Glutamatergic neuron (in vitro differentiated cells): ENCODE measurements at regions not wholly inside any gene's neighbourhood (a gene's known extent, or its start where the extent isn't known, plus 50 kb on each side); places are given as distances from the start of the nearest gene placed in this dataset.

Source experiments
- DNase-seq: peaks from one replicate; pipeline ENCODE4 v3.0.0; 2022
- H3K27ac Mint-ChIP-seq: one replicate; pipeline ENCODE4 v1.8.0; 2020; ENCODE audit warnings: mild to moderate bottlenecking, mixed read lengths, inconsistent platforms; ENCODE audit not compliant: unreplicated experiment
- H3K27me3 Mint-ChIP-seq: one replicate; pipeline ENCODE4 v1.8.0; 2020; ENCODE audit warnings: mild to moderate bottlenecking, moderate library complexity, mixed read lengths, inconsistent platforms; ENCODE audit not compliant: unreplicated experiment
- H3K36me3 Mint-ChIP-seq: one replicate; pipeline ENCODE4 v1.8.0; 2020; ENCODE audit warnings: mild to moderate bottlenecking, mixed read lengths, inconsistent platforms; ENCODE audit not compliant: unreplicated experiment
- H3K4me1 Mint-ChIP-seq: one replicate; pipeline ENCODE4 v1.8.0; 2020; ENCODE audit warnings: mild to moderate bottlenecking, low read depth, mixed read lengths, inconsistent platforms; ENCODE audit not compliant: unreplicated experiment
- H3K4me3 Mint-ChIP-seq: one replicate; pipeline ENCODE4 v1.8.0; 2020; ENCODE audit warnings: mild to moderate bottlenecking, mixed read lengths, inconsistent platforms; ENCODE audit not compliant: unreplicated experiment
- H3K9me3 Mint-ChIP-seq: one replicate; pipeline ENCODE4 v1.8.0; 2020; ENCODE audit warnings: mild to moderate bottlenecking, moderate library complexity, mixed read lengths, inconsistent platforms; ENCODE audit not compliant: unreplicated experiment
- TF ChIP-seq, protein P1 (sequence below): fragments of 200-600 bp; sonication (generic); IDR thresholded peaks from one replicate; pipeline ENCODE4 v1.5.0; 2021; ENCODE audit not compliant: partially characterized antibody, unreplicated experiment

DNA sequence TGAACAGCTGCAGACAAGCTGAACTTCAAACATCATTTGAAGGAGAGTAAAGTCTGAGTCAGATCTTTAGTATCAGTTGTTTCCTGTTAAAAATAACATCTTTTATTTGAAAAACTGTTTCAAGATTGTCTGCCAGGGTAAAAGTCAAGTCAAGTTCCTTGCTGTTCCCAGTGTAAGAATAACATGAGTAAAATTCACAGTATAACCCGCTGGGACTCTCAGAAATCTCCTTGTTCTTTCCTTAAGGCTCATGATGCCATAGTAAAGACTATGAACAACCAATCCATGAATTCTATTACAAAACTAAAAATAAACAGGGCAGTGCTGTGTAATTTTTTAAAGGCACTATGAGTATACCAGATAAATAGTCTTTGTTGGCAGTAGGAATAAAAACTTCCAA, 112.9 kb downstream of the IRS2 start:
- DNase-seq: no peak
- Mint-ChIP-seq H3K4me3 (no peak overlapping the region), H3K27me3 (peaks cover 3% of the 10 kb centered on the region), H3K4me1 (peaks cover 9% of the 10 kb centered on the region), H3K9me3 (peaks cover 2% of the 10 kb centered on the region), H3K27ac (no peak overlapping the region), H3K36me3 (peaks cover 5% of the 10 kb centered on the region)
- TF ChIP-seq, protein P1, sequence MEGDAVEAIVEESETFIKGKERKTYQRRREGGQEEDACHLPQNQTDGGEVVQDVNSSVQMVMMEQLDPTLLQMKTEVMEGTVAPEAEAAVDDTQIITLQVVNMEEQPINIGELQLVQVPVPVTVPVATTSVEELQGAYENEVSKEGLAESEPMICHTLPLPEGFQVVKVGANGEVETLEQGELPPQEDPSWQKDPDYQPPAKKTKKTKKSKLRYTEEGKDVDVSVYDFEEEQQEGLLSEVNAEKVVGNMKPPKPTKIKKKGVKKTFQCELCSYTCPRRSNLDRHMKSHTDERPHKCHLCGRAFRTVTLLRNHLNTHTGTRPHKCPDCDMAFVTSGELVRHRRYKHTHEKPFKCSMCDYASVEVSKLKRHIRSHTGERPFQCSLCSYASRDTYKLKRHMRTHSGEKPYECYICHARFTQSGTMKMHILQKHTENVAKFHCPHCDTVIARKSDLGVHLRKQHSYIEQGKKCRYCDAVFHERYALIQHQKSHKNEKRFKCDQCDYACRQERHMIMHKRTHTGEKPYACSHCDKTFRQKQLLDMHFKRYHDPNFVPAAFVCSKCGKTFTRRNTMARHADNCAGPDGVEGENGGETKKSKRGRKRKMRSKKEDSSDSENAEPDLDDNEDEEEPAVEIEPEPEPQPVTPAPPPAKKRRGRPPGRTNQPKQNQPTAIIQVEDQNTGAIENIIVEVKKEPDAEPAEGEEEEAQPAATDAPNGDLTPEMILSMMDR: no peak

DNA sequence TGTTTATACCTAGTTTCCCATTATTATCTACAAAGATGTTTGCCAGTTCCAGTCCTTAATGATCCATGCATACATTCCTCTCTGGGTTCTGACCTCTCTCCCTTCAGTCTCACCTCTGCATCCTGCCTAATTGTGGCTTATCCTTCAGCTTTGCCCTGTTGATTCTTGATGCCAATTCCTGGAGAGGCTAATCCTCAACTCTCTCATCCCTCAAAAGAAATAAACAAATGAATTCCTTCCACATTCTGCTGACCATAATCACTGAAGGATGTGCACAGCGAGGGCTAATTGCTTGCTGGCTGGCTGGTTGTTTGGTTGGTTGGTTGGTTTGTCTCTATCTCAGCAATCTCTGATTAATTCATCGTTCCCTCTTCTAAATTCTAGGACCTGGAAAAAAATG, 113.8 kb downstream of the IRS2 start:
- no peak for DNase-seq

DNA sequence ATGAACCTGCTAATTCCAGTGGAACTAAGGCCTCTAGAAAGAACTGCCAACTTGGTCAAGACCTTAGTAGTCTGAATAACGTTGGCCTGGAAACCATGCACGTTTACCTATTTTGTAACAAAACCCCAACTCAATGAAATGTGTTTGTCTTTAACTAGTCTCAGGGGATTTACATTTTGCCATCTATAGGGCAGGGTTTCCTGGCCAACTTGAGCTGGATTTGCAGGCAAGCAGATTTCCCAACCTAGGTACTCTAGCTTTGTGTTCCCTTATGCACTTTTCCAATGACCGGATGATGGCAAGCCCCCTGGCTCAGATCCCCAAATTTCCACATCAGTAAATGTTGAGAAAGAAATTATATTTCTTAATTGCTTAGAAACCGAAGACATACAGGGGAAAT, 114.5 kb downstream of the IRS2 start:
- Mint-ChIP-seq H3K4me1 (peaks cover 11% of the 10 kb centered on the region), H3K9me3 (peaks cover 2% of the 10 kb centered on the region), H3K4me3 (no peak overlapping the region), H3K27me3 (peaks cover 3% of the 10 kb centered on the region), H3K27ac (no peak overlapping the region), H3K36me3 (peaks cover 5% of the 10 kb centered on the region)
- DNase-seq: no peak
- TF ChIP-seq, protein P1: no peak

More for the DNA sequence above, 113.8 kb downstream of the IRS2 start:
- TF ChIP-seq, protein P1: no peak
- no peak overlapping the region for H3K27ac Mint-ChIP-seq
- H3K27me3 Mint-ChIP-seq: peaks cover 3% of the 10 kb centered on the region
- H3K4me3 Mint-ChIP-seq: no peak overlapping the region
- H3K36me3 Mint-ChIP-seq: peaks cover 5% of the 10 kb centered on the region
- peaks cover 2% of the 10 kb centered on the region for H3K9me3 Mint-ChIP-seq
- H3K4me1 Mint-ChIP-seq: peaks cover 11% of the 10 kb centered on the region

DNA sequence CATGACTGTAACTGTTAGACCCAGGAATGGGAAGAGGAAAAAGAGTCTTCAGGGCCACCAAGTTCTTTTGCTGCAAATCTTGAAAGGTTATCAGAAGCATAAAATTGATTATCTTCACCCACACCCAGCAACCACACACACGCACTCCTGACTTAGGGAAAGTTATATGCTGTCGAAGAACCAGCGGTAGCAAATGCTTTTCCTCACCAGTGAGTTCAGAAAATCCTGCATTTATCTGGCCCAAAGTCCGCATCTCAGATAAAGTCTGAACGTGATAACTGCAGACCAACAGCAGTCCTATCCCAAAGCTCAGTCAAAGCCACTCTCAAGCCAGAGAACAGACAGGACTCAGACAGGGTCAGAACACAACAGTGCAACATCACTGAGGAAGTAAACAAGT, 115.6 kb downstream of the IRS2 start:
- no peak for DNase-seq
- TF ChIP-seq, protein P1: no peak
- peaks cover 2% of the 10 kb centered on the region for H3K9me3 Mint-ChIP-seq
- peaks cover 11% of the 10 kb centered on the region for H3K4me1 Mint-ChIP-seq
- no peak overlapping the region for H3K27ac Mint-ChIP-seq
- no peak overlapping the region for H3K4me3 Mint-ChIP-seq
- peaks cover 5% of the 10 kb centered on the region for H3K36me3 Mint-ChIP-seq
- peaks cover 3% of the 10 kb centered on the region for H3K27me3 Mint-ChIP-seq

DNA sequence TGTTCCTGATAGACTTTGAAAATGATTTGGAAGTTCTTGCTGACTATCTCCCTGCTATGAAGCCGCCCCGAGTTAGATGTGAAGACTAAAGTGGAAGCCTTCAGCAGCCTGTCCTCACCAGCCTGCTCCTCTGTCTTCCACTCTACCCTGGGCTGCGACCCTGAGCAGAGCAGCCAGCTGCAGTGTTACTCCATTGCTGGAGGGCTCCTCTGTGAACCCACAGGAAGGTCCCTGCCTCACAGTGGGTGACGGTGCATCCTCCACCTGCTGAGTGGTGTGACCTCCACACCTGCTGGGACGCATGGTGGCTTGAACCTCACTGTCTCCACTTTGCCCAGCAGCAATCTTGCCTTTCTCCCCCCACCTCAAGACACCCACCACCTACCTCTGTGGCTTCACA, 116.4 kb downstream of the IRS2 start:
- DNase-seq: no peak
- Mint-ChIP-seq H3K9me3 (peaks cover 2% of the 10 kb centered on the region), H3K36me3 (peaks cover 5% of the 10 kb centered on the region), H3K4me1 (peaks cover 11% of the 10 kb centered on the region), H3K4me3 (no peak overlapping the region), H3K27ac (no peak overlapping the region), H3K27me3 (peaks cover 2% of the 10 kb centered on the region)
- TF ChIP-seq, protein P1: no peak
